Thymus (tissue), 11 donors: ENCODE measurements at regions not wholly inside any gene's neighbourhood (a gene's known extent, or its start where the extent isn't known, plus 50 kb on each side); places are given as distances from the start of the nearest gene placed in this dataset.

Experiments used
- DNase-seq, 9 donors: peaks; one replicate each; pipeline ENCODE4 v3.0.0-alpha.2; 2013; ENCODE audit warnings: low spot score in 9 of 9, low read depth in 6 of 9, missing footprints in 1 of 9
- H3K27ac ChIP-seq, 2 donors: one replicate each; pipeline ENCODE4 v1.5.1; 2013; ENCODE audit warnings: control low read depth in 1 of 2, low read depth in 1 of 2, low read length in 1 of 2, mild to moderate bottlenecking in 1 of 2, moderate library complexity in 1 of 2
- H3K27me3 ChIP-seq, 2 donors: one replicate each; pipeline ENCODE4 v1.5.1; 2013; ENCODE audit warnings: low read length in 1 of 2; ENCODE audit not compliant: control insufficient read depth in 2 of 2, insufficient read depth in 1 of 2
- H3K36me3 ChIP-seq, 2 donors: one replicate each; pipeline ENCODE4 v1.5.1; 2013; ENCODE audit warnings: low read length in 1 of 2, mild to moderate bottlenecking in 1 of 2, moderate library complexity in 1 of 2; ENCODE audit not compliant: control insufficient read depth in 2 of 2, insufficient read depth in 2 of 2
- H3K4me1 ChIP-seq, 2 donors: one replicate each; pipeline ENCODE4 v1.5.1; 2013; ENCODE audit warnings: low read length in 2 of 2; ENCODE audit not compliant: control insufficient read depth in 2 of 2, insufficient read depth in 2 of 2
- H3K4me3 ChIP-seq, 2 donors: one replicate each; pipeline ENCODE4 v1.5.1; 2013; ENCODE audit warnings: low read length in 2 of 2, control low read depth in 1 of 2, mild to moderate bottlenecking in 1 of 2
- H3K9me3 ChIP-seq, 2 donors: one replicate each; pipeline ENCODE4 v1.5.1; 2013; ENCODE audit warnings: low read length in 1 of 2, mild to moderate bottlenecking in 1 of 2; ENCODE audit not compliant: control insufficient read depth in 2 of 2, insufficient read depth in 1 of 2
- WGBS: extraction: QIAGEN DNeasy Blood & Tissue Kit; methylation state at CpG from one replicate; pipeline ENCODE4 v1.1.7; 2013; 5-methylcytosine and 5-hydroxymethylcytosine counted together
- donor health status: healthy.

GRCh38 chr5:167564275-167564674 is 727.2 kb upstream of the WWC1 start:
- Histone ChIP-seq H3K27me3 (no peaks in the 10 kb centered on the region), H3K4me3 (no peak overlapping the region), H3K9me3 (no peaks in the 10 kb centered on the region), H3K36me3 (no peaks in the 10 kb centered on the region), H3K4me1 (no peaks in the 10 kb centered on the region), H3K27ac (no peak overlapping the region)
- no peak for DNase-seq
- WGBS = 90% methylated on average over 1 of the region's 1 CpG

- no peak for DNase-seq
- Histone ChIP-seq H3K27ac (no peak overlapping the region), H3K4me3 (no peak overlapping the region), H3K36me3 (no peaks in the 10 kb centered on the region), H3K27me3 (no peaks in the 10 kb centered on the region), H3K9me3 (no peaks in the 10 kb centered on the region), H3K4me1 (no peaks in the 10 kb centered on the region)
- 86% methylated on average over 8 of the region's 8 CpGs for WGBS
These were observed 726.1 kb upstream of the WWC1 start for GRCh38 chr5:167565189-167565954.

GRCh38 chr5:167570431-167570830 is 721.0 kb upstream of the WWC1 start:
- no peak overlapping the region for H3K4me3 ChIP-seq
- H3K9me3 ChIP-seq = no peaks in the 10 kb centered on the region
- no peak for DNase-seq
- H3K27ac ChIP-seq = no peak overlapping the region
- no peaks in the 10 kb centered on the region for H3K4me1 ChIP-seq
- no peaks in the 10 kb centered on the region for H3K36me3 ChIP-seq
- peaks cover 4 to 13% of the 10 kb centered on the region in 2 donors for H3K27me3 ChIP-seq
- WGBS = 85% methylated on average over 5 of the region's 5 CpGs

GRCh38 chr5:167571824-167572223 is 719.6 kb upstream of the WWC1 start:
- H3K27me3 ChIP-seq = peaks cover 4 to 13% of the 10 kb centered on the region in 2 donors
- no peaks in the 10 kb centered on the region for H3K4me1 ChIP-seq
- no peaks in the 10 kb centered on the region for H3K36me3 ChIP-seq
- no peak overlapping the region for H3K4me3 ChIP-seq
- DNase-seq = no peak
- 82% methylated on average over 3 of the region's 3 CpGs for WGBS
- H3K9me3 ChIP-seq = no peaks in the 10 kb centered on the region
- H3K27ac ChIP-seq = no peak overlapping the region

GRCh38 chr5:167573370-167574127 is 717.9 kb upstream of the WWC1 start:
- Histone ChIP-seq H3K4me1 (no peaks in the 10 kb centered on the region), H3K9me3 (no peaks in the 10 kb centered on the region), H3K27ac (no peak overlapping the region), H3K27me3 (peaks cover 4 to 13% of the 10 kb centered on the region in 2 donors), H3K4me3 (no peak overlapping the region), H3K36me3 (no peaks in the 10 kb centered on the region)
- no peak for DNase-seq
- 4% methylated on average over 23 of the region's 23 CpGs for WGBS

GRCh38 chr5:167574464-167574863 is 717.0 kb upstream of the WWC1 start:
- Histone ChIP-seq H3K27me3 (peaks cover 4 to 13% of the 10 kb centered on the region in 2 donors), H3K36me3 (no peaks in the 10 kb centered on the region), H3K9me3 (no peaks in the 10 kb centered on the region), H3K27ac (no peak overlapping the region), H3K4me1 (no peaks in the 10 kb centered on the region), H3K4me3 (no peak overlapping the region)
- 55% methylated on average over 7 of the region's 7 CpGs for WGBS
- no peak for DNase-seq

- no peaks in the 10 kb centered on the region for H3K4me1 ChIP-seq
- peaks cover 4 to 13% of the 10 kb centered on the region in 2 donors for H3K27me3 ChIP-seq
- no peak overlapping the region for H3K27ac ChIP-seq
- no peaks in the 10 kb centered on the region for H3K36me3 ChIP-seq
- WGBS = 92% methylated on average over 5 of the region's 5 CpGs
- DNase-seq = no peak
- no peaks in the 10 kb centered on the region for H3K9me3 ChIP-seq
- H3K4me3 ChIP-seq = no peak overlapping the region
These were observed 716.1 kb upstream of the WWC1 start for GRCh38 chr5:167575330-167575729.

- Histone ChIP-seq H3K4me1 (no peaks in the 10 kb centered on the region), H3K27ac (no peak overlapping the region), H3K9me3 (no peaks in the 10 kb centered on the region), H3K27me3 (peaks cover 4 to 13% of the 10 kb centered on the region in 2 donors), H3K4me3 (no peak overlapping the region), H3K36me3 (no peaks in the 10 kb centered on the region)
- 93% methylated on average over 2 of the region's 2 CpGs for WGBS
- DNase-seq = no peak
These were observed 715.3 kb upstream of the WWC1 start for GRCh38 chr5:167576126-167576525.

GRCh38 chr5:167576897-167577296 is 714.5 kb upstream of the WWC1 start:
- Histone ChIP-seq H3K4me1 (no peaks in the 10 kb centered on the region), H3K36me3 (no peaks in the 10 kb centered on the region), H3K27me3 (peaks cover 4 to 13% of the 10 kb centered on the region in 2 donors), H3K4me3 (no peak overlapping the region), H3K27ac (no peak overlapping the region), H3K9me3 (no peaks in the 10 kb centered on the region)
- WGBS = 33% methylated on average over 4 of the region's 4 CpGs
- DNase-seq = no peak
